PC-9 (cell line): ENCODE measurements at regions not wholly inside any gene's neighbourhood (a gene's known extent, or its start where the extent isn't known, plus 50 kb on each side); places are given as distances from the start of the nearest gene placed in this dataset.

Experiments
- BruUV-seq: library from RNA; stranded (reverse); fragments of 400-500 nt; replicated peaks from 2 replicates; lab custom pipeline; 2021; lab: Mats Ljungman, UMichigan
- CTCF ChIA-PET: fragments of 300-600 bp; sonication (Branson Sonifier 250); formaldehyde crosslinking; loops from one replicate; lab custom pipeline; 2022; ENCODE audit warnings: antibody characterized with exemption; lab: Charles Lee
- POLR2A ChIA-PET: fragments of 300-600 bp; sonication (Branson Sonifier 250); formaldehyde crosslinking; loops from one replicate; lab custom pipeline; 2022; ENCODE audit warnings: antibody characterized with exemption; ENCODE audit not compliant: unreplicated experiment; lab: Charles Lee
- DNase-seq, 2 experiments: peaks; one replicate each; pipeline versions ENCODE4 v3.0.0 to v3.0.0-alpha.2; 2015 to 2022; ENCODE audit warnings: mixed read lengths in 1 of 2
- H2AFZ ChIP-seq: fragments of 200-600 bp; sonication (generic); 2 replicates; pipeline ENCODE4 v1.8.1; 2017; ENCODE audit warnings: antibody characterized with exemption
- H3F3A ChIP-seq: fragments of 200-600 bp; sonication (generic); 2 replicates; pipeline ENCODE4 v1.8.1; 2017; ENCODE audit warnings: antibody characterized with exemption, mild to moderate bottlenecking, low read depth; ENCODE audit not compliant: insufficient read depth
- H3K27ac ChIP-seq: fragments of 200-600 bp; sonication (generic); 2 replicates; pipeline ENCODE4 v1.6.1; 2016; ENCODE audit warnings: mixed run types
- H3K27me3 ChIP-seq: fragments of 200-600 bp; sonication (generic); 2 replicates; pipeline ENCODE4 v1.6.1; 2016; ENCODE audit warnings: low read depth, mixed run types; ENCODE audit not compliant: insufficient read depth
- H3K36me3 ChIP-seq: fragments of 200-600 bp; sonication (generic); 2 replicates; pipeline ENCODE4 v1.6.1; 2016; ENCODE audit warnings: low read depth, mixed run types
- H3K4me1 ChIP-seq: fragments of 200-600 bp; sonication (generic); replicated peaks from 2 replicates; pipeline ENCODE4 v1.6.1; 2016; ENCODE audit warnings: mixed run types; ENCODE audit not compliant: insufficient read depth
- H3K4me2 ChIP-seq: fragments of 200-600 bp; sonication (generic); 2 replicates; pipeline ENCODE4 v1.6.1; 2017; ENCODE audit warnings: mixed run types
- H3K4me3 ChIP-seq: fragments of 200-600 bp; sonication (generic); 2 replicates; pipeline ENCODE4 v1.6.1; 2016; ENCODE audit warnings: mixed run types
- H3K79me2 ChIP-seq: fragments of 200-600 bp; sonication (generic); 2 replicates; pipeline ENCODE4 v1.6.1; 2017; ENCODE audit warnings: low read depth, mixed run types
- H3K9me2 ChIP-seq: fragments of 200-600 bp; sonication (generic); 2 replicates; pipeline ENCODE4 v1.8.1; 2017; ENCODE audit warnings: mild to moderate bottlenecking; ENCODE audit not compliant: insufficient read depth
- H3K9me3 ChIP-seq: fragments of 200-600 bp; sonication (generic); 2 replicates; pipeline ENCODE4 v1.8.1; 2016; ENCODE audit warnings: low read depth; ENCODE audit not compliant: insufficient read depth
- H4K20me1 ChIP-seq: fragments of 200-600 bp; sonication (generic); 2 replicates; pipeline ENCODE4 v1.8.1; 2017; ENCODE audit not compliant: insufficient read depth
- CTCF ChIP-seq: fragments of 200-600 bp; sonication (generic); conservative IDR thresholded peaks from 2 replicates; pipeline ENCODE4 v1.6.1; 2017; ENCODE audit warnings: mixed run types, antibody characterized with exemption, mild to moderate bottlenecking, moderate library complexity
- EZH2 ChIP-seq: fragments of 200-600 bp; sonication (generic); IDR thresholded peaks from 2 replicates; pipeline ENCODE4 v1.8.0; 2017; ENCODE audit warnings: antibody characterized with exemption, low read depth
- intact Hi-C: fragments of 100-400 bp; cut with micrococcal nuclease; formaldehyde crosslinking; loops from one replicate; pipeline ENCODE4 v1.10.0; 2022; ENCODE audit not compliant: unreplicated experiment

GRCh38 chr2:18835787-18836186 lies 246.4 kb upstream of the NT5C1B start:
- Histone ChIP-seq H3K27me3 (no peaks in the 10 kb centered on the region), H3K9me2 (no peaks in the 10 kb centered on the region), H3K4me3 (no peak overlapping the region), H4K20me1 (no peaks in the 10 kb centered on the region), H3K79me2 (no peaks in the 10 kb centered on the region), H3K4me2 (no peak overlapping the region), H3K27ac (no peak overlapping the region), H3F3A (0 out of 2 replicates have a peak, but pooled peaks cover under 1% of the 10 kb centered on the region), H3K9me3 (no peaks in the 10 kb centered on the region), H3K36me3 (no peaks in the 10 kb centered on the region), H2AFZ (no peak overlapping the region), H3K4me1 (peaks cover 29% of the 10 kb centered on the region)
- POLR2A ChIA-PET = no interaction called here
- no peak for DNase-seq
- TF ChIP-seq CTCF (no peak), EZH2 (no peak)
- BruUV-seq = no TSS peak
- CTCF ChIA-PET = no interaction called here
- intact Hi-C loops = no loop called here

- peak in 1 of 2 experiments; percentile 55 for DNase-seq
- Histone ChIP-seq H2AFZ (no peak overlapping the region), H3K9me2 (no peaks in the 10 kb centered on the region), H3F3A (peaks cover 12% of the 10 kb centered on the region), H3K9me3 (no peaks in the 10 kb centered on the region), H4K20me1 (no peaks in the 10 kb centered on the region), H3K4me3 (no peak overlapping the region), H3K27ac (no peak overlapping the region), H3K36me3 (no peaks in the 10 kb centered on the region), H3K27me3 (no peaks in the 10 kb centered on the region), H3K4me1 (peaks cover 41% of the 10 kb centered on the region), H3K79me2 (no peaks in the 10 kb centered on the region), H3K4me2 (no peak overlapping the region)
- BruUV-seq = no TSS peak
- intact Hi-C loops = no loop called here
- TF ChIP-seq CTCF (no peak), EZH2 (no peak)
- CTCF ChIA-PET = no interaction called here
- POLR2A ChIA-PET = no interaction called here
Measured at GRCh38 chr2:18834341-18834740, 245.0 kb upstream of the NT5C1B start.

DNA sequence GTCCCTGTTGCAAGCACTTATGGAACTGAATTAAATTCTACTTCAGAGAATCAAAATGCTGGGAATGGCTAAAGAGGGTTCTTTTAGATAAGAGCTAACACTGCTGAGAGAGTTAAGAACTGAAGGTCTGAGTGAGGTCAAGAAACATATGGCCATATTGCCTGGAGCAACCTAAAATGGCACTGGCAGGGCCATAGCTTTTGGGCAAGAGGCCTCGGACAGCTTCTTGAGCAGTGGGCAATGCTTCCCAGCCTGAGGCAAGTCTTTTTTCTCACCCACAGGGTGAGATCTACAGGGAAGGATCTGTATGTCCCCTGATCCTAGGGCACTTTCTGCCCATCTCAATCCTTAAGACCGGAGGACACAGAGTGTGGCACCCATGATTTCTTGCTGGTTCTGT lies 244.6 kb upstream of the NT5C1B start:
- TF ChIP-seq CTCF = no peak
- POLR2A ChIA-PET = no interaction called here
- H3K4me3 ChIP-seq = no peak overlapping the region
- no peaks in the 10 kb centered on the region for H3K79me2 ChIP-seq
- intact Hi-C loops = no loop called here
- H4K20me1 ChIP-seq = no peaks in the 10 kb centered on the region
- no peaks in the 10 kb centered on the region for H3K9me2 ChIP-seq
- no peak overlapping the region for H2AFZ ChIP-seq
- CTCF ChIA-PET = no interaction called here
- H3K27ac ChIP-seq = no peak overlapping the region
- BruUV-seq = no TSS peak
- no peaks in the 10 kb centered on the region for H3K9me3 ChIP-seq
- peaks cover 16% of the 10 kb centered on the region for H3F3A ChIP-seq
- DNase-seq = no peak
- no peaks in the 10 kb centered on the region for H3K27me3 ChIP-seq
- H3K36me3 ChIP-seq = no peaks in the 10 kb centered on the region
- H3K4me2 ChIP-seq = no peak overlapping the region
- H3K4me1 ChIP-seq = peaks cover 45% of the 10 kb centered on the region
